ENCODE measurements at regions not wholly inside any gene's neighbourhood (a gene's known extent, or its start where the extent isn't known, plus 50 kb on each side); places are given as distances from the start of the nearest gene placed in this dataset.

GRCh38 chr14:98731701-98732100 is 540.3 kb downstream of the BCL11B start:
- H3K36me3 Mint-ChIP-seq (ENCODE audit: low read depth) = no peaks in the 10 kb centered on the region; the same call in none of the 2 replicates
- no peaks in the 10 kb centered on the region for H3K4me1 Mint-ChIP-seq (ENCODE audit: low read depth)
- no peak overlapping the region for H3K4me3 Mint-ChIP-seq
- H3K9me3 Mint-ChIP-seq = peaks cover 71% of the 10 kb centered on the region
- DNase-seq = no peak
- no peak overlapping the region for H3K27ac Mint-ChIP-seq
- no peaks in the 10 kb centered on the region for H3K27me3 Mint-ChIP-seq (ENCODE audit: insufficient read depth)
- TF ChIP-seq CTCF (IDR thresholded peaks at IDR 0.05) = no peak

- peaks cover 73% of the 10 kb centered on the region for H3K9me3 Mint-ChIP-seq
- DNase-seq = no peak
- no peak for TF ChIP-seq CTCF (IDR thresholded peaks at IDR 0.05)
- H3K4me3 Mint-ChIP-seq = no peak overlapping the region
- no peaks in the 10 kb centered on the region; the same call in none of the 2 replicates for H3K36me3 Mint-ChIP-seq (ENCODE audit: low read depth)
- no peaks in the 10 kb centered on the region for H3K4me1 Mint-ChIP-seq (ENCODE audit: low read depth)
- H3K27me3 Mint-ChIP-seq (ENCODE audit: insufficient read depth) = no peaks in the 10 kb centered on the region; the same call in 1 of the 2 replicates
- no peak overlapping the region for H3K27ac Mint-ChIP-seq
These were observed 538.5 kb downstream of the BCL11B start for GRCh38 chr14:98733536-98733935.

DNA sequence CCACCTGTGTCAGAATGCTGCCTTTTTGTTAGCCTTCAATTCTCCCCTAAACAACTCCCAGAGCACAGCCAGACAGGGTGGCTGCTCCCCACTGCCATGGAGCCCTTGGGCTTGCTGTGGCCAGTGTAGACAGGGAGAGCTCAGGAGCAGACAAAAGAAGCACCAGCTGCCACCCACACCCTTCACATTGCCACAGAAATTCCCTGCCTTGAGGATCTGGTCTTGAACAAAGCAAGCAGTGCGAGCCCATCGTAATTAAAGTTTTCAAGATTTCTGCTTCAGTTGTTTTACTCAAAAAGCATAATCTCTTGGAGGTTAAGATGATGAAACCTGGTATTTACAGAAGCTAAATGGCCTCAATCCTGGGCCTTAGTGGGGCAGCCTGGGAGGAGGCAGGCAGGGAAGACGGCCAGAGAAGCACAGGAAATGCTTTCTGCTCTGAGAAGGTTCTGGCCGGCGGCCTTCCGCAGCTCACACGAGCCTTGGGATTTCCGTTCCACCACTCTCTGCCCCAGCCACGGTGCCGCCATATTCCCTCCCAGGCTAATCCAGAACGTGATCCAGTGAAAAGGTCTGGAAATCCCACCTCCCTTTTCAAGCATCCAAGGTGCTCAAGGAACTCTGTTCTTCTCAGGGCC is 535.2 kb downstream of the BCL11B start:
- Mint-ChIP-seq H3K27me3 (ENCODE audit: insufficient read depth) (no peaks in the 10 kb centered on the region; the same call in 1 of the 2 replicates), H3K4me1 (ENCODE audit: low read depth) (no peaks in the 10 kb centered on the region), H3K36me3 (ENCODE audit: low read depth) (no peaks in the 10 kb centered on the region; the same call in none of the 2 replicates), H3K27ac (no peak overlapping the region), H3K9me3 (peaks cover 80% of the 10 kb centered on the region), H3K4me3 (no peak overlapping the region)
- DNase-seq = no peak
- TF ChIP-seq CTCF (IDR thresholded peaks at IDR 0.05) = no peak

GRCh38 chr14:98741523-98741922 is 530.5 kb downstream of the BCL11B start:
- DNase-seq = no peak
- Mint-ChIP-seq H3K36me3 (ENCODE audit: low read depth) (no peaks in the 10 kb centered on the region), H3K27me3 (ENCODE audit: insufficient read depth) (no peaks in the 10 kb centered on the region; the same call in 1 of the 2 replicates), H3K9me3 (peaks cover 67% of the 10 kb centered on the region), H3K4me1 (ENCODE audit: low read depth) (no peaks in the 10 kb centered on the region), H3K4me3 (no peak overlapping the region), H3K27ac (no peak overlapping the region)
- no peak for TF ChIP-seq CTCF (IDR thresholded peaks at IDR 0.05)

GRCh38 chr14:98742001-98742400 is 530.0 kb downstream of the BCL11B start:
- TF ChIP-seq CTCF (IDR thresholded peaks at IDR 0.05) = no peak
- Mint-ChIP-seq H3K9me3 (peaks cover 69% of the 10 kb centered on the region), H3K27ac (no peak overlapping the region), H3K4me3 (no peak overlapping the region), H3K36me3 (ENCODE audit: low read depth) (no peaks in the 10 kb centered on the region), H3K4me1 (ENCODE audit: low read depth) (no peaks in the 10 kb centered on the region), H3K27me3 (ENCODE audit: insufficient read depth) (no peaks in the 10 kb centered on the region; the same call in 1 of the 2 replicates)
- DNase-seq = no peak
